Liver (tissue), 8 donors: ENCODE measurements at regions not wholly inside any gene's neighbourhood (a gene's known extent, or its start where the extent isn't known, plus 50 kb on each side); places are given as distances from the start of the nearest gene placed in this dataset.
A peak's percentile ranks its signal among the peaks of the same experiment; 100 is the strongest.

Experiments
- DNase-seq: peaks from one replicate; pipeline ENCODE4 v3.0.0-alpha.2; 2017; ENCODE audit warnings: low spot score
- H3K27ac ChIP-seq, 2 donors: one replicate each; pipeline ENCODE4 v1.7.0; 2013; ENCODE audit warnings: inconsistent platforms in 2 of 2, low read length in 2 of 2, control low read depth in 1 of 2, low read depth in 1 of 2, mild to moderate bottlenecking in 1 of 2
- H3K27me3 ChIP-seq, 4 donors: one replicate each; pipeline versions ENCODE4 v1.6.1 to v1.7.0; 2013; ENCODE audit warnings: low read length in 3 of 4, inconsistent platforms in 1 of 4, mild to moderate bottlenecking in 1 of 4, moderate library complexity in 1 of 4; ENCODE audit not compliant: control insufficient read depth in 4 of 4, insufficient read depth in 4 of 4
- H3K36me3 ChIP-seq, 4 donors: one replicate each; pipeline versions ENCODE4 v1.6.1 to v1.7.0; 2013; ENCODE audit warnings: low read length in 3 of 4, mild to moderate bottlenecking in 3 of 4, low read depth in 1 of 4, moderate library complexity in 1 of 4; ENCODE audit not compliant: control insufficient read depth in 4 of 4, insufficient read depth in 3 of 4
- H3K4me1 ChIP-seq, 4 donors: one replicate each; pipeline versions ENCODE4 v1.6.1 to v1.7.0; 2013; ENCODE audit warnings: low read length in 3 of 4, mild to moderate bottlenecking in 3 of 4, moderate library complexity in 1 of 4; ENCODE audit not compliant: control insufficient read depth in 4 of 4, insufficient read depth in 4 of 4
- H3K4me3 ChIP-seq, 3 donors: one replicate each; pipeline versions ENCODE4 v1.6.1 to v1.7.0; 2013; ENCODE audit warnings: low read length in 3 of 3, control low read depth in 1 of 3, low read depth in 1 of 3, mild to moderate bottlenecking in 1 of 3
- H3K9ac ChIP-seq, 2 donors: one replicate each; pipeline ENCODE4 v1.7.0; 2013; ENCODE audit warnings: low read length in 2 of 2, mild to moderate bottlenecking in 2 of 2, moderate library complexity in 2 of 2, control low read depth in 1 of 2, low read depth in 1 of 2
- H3K9me3 ChIP-seq, 4 donors: one replicate each; pipeline versions ENCODE4 v1.6.1 to v1.7.0; 2013; ENCODE audit warnings: low read length in 3 of 4; ENCODE audit not compliant: control insufficient read depth in 4 of 4
- EGR1 ChIP-seq, 2 donors: IDR thresholded peaks; 2 replicates each; pipeline ENCODE4 v1.6.1; 2016 to 2018; ENCODE audit warnings: antibody characterized with exemption in 2 of 2, low read depth in 2 of 2
- FOXA1 ChIP-seq: IDR thresholded peaks from 2 replicates; pipeline ENCODE4 v1.6.1; 2016; ENCODE audit warnings: antibody characterized with exemption
- FOXA2 ChIP-seq: IDR thresholded peaks from 2 replicates; pipeline ENCODE4 v1.6.1; 2016; ENCODE audit warnings: antibody characterized with exemption
- GABPA ChIP-seq, 2 donors: IDR thresholded peaks in 1 of 2; conservative IDR thresholded peaks in 1 of 2; 2 replicates each; pipeline ENCODE4 v1.6.1; 2016; ENCODE audit warnings: antibody characterized with exemption in 2 of 2, mild to moderate bottlenecking in 1 of 2, moderate library complexity in 1 of 2
- HNF4A ChIP-seq, 2 donors: conservative IDR thresholded peaks; 2 replicates each; pipeline ENCODE4 v1.6.1; 2016; ENCODE audit warnings: antibody characterized with exemption in 2 of 2, mild to moderate bottlenecking in 2 of 2
- HNF4G ChIP-seq: IDR thresholded peaks from 2 replicates; pipeline ENCODE4 v1.6.1; 2016; ENCODE audit warnings: antibody characterized with exemption
- JUND ChIP-seq, 2 donors: IDR thresholded peaks; 2 replicates each; pipeline ENCODE4 v1.6.1; 2016; ENCODE audit warnings: antibody characterized with exemption in 2 of 2
- NR2F2 ChIP-seq: IDR thresholded peaks from 2 replicates; pipeline ENCODE4 v1.6.1; 2016; ENCODE audit warnings: antibody characterized with exemption
- RAD21 ChIP-seq, 2 donors: IDR thresholded peaks; 2 replicates each; pipeline ENCODE4 v1.6.1; 2016; ENCODE audit warnings: antibody characterized with exemption in 2 of 2, mild to moderate bottlenecking in 2 of 2
- RXRA ChIP-seq, 2 donors: IDR thresholded peaks; 2 replicates each; pipeline ENCODE4 v1.6.1; 2017 to 2018; ENCODE audit warnings: antibody characterized with exemption in 2 of 2, mild to moderate bottlenecking in 1 of 2
- SP1 ChIP-seq: IDR thresholded peaks from 2 replicates; pipeline ENCODE4 v1.6.1; 2018; ENCODE audit warnings: antibody characterized with exemption, mild to moderate bottlenecking
- TAF1 ChIP-seq: conservative IDR thresholded peaks from 2 replicates; pipeline ENCODE4 v1.6.1; 2016; ENCODE audit warnings: antibody characterized with exemption, mild to moderate bottlenecking
- YY1 ChIP-seq: IDR thresholded peaks from 2 replicates; pipeline ENCODE4 v1.6.1; 2016; ENCODE audit warnings: antibody characterized with exemption, mild to moderate bottlenecking
- WGBS: extraction: QIAGEN DNeasy Blood & Tissue Kit; methylation state at CpG from one replicate; pipeline ENCODE4 v1.1.7; 2013; 5-methylcytosine and 5-hydroxymethylcytosine counted together
- TF ChIP-seq, protein P1 (sequence below): IDR thresholded peaks from 2 replicates; pipeline ENCODE4 v1.6.1; 2016; ENCODE audit warnings: antibody characterized with exemption
- TF ChIP-seq, protein P2 (sequence below): IDR thresholded peaks from 2 replicates; pipeline ENCODE4 v1.6.1; 2016; ENCODE audit warnings: antibody characterized with exemption
- TF ChIP-seq, protein P3 (sequence below): IDR thresholded peaks from 2 replicates; pipeline ENCODE4 v1.6.1; 2016; ENCODE audit warnings: antibody characterized with exemption
- TF ChIP-seq, protein P4 (sequence below): IDR thresholded peaks from 2 replicates; pipeline ENCODE4 v1.6.1; 2016; ENCODE audit warnings: antibody characterized with exemption, mild to moderate bottlenecking
- TF ChIP-seq, protein P5 (sequence below): fragments of 150-350 bp; IDR thresholded peaks from 2 replicates; pipeline ENCODE4 v1.5.1; 2017; ENCODE audit warnings: improper control_type of control experiment, low read depth, low read length; ENCODE audit not compliant: missing input control
- donor health status: healthy.
- donor health status: healthy.
- donor health status: healthy.
- donor health status: healthy.
- donor health status: healthy.

DNA sequence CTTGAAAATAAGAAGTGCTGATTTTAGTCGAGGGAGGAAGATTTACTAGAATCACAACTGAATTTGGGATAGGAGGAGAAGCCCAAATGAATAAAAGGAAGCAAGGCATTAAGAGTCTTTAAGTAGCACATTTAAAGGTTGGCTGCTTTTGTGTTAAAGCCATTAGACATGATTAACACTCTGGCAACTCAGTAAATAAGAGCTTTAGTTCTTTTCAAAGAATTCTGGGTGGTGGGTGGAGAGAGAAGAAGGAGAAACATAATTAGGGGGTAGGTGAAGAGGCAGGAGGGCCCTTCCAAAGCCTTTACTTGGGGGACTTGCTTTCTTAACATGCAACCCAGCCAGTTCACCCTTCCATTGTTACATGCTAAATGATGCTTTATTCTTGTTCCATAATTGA lies 284.6 kb upstream of the SEL1L start:
- no peak for DNase-seq
- TF ChIP-seq FOXA1 = no peak
- no peak overlapping the region for H3K4me3 ChIP-seq
- H3K9ac ChIP-seq = no peak overlapping the region
- no peaks in the 10 kb centered on the region for H3K4me1 ChIP-seq
- H3K36me3 ChIP-seq = no peaks in the 10 kb centered on the region
- 81% methylated on average over 1 of the region's 1 CpG for WGBS
- H3K27me3 ChIP-seq = no peaks in the 10 kb centered on the region
- no peaks in the 10 kb centered on the region for H3K9me3 ChIP-seq
- no peak overlapping the region for H3K27ac ChIP-seq

DNA sequence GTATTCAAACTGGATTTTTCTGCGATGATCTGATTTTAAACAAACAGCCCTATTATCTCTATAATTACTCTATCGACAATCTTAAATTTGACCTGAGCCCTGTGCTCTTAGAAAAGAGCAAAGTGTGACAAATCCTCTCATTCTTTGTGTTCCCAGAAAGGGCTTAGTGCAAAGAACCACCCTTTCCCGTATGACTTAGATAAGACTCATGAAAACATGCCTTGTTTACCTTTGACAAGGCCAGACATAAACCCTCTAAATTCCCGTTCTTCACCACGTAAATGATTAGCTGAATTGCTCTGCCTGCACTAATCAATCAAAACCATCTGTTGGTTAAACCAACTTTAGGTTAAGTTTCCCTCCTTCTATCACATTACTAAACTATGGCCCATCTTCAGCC lies 285.7 kb upstream of the SEL1L start:
- no peak overlapping the region for H3K27ac ChIP-seq
- TF ChIP-seq RXRA (IDR thresholded peaks at IDR 0.05) (peak; percentile 27 to 80), SP1 (peak; percentile 73), YY1 (peak; percentile 57), FOXA2 (peak; percentile 96), RAD21 (IDR thresholded peaks at IDR 0.05) (peak; percentile 21), TAF1 (no peak), GABPA (IDR thresholded peaks at IDR 0.05 in 1 of 2, conservative IDR thresholded peaks at IDR 0.05 in 1 of 2) (no peak), FOXA1 (peak; percentile 93), JUND (IDR thresholded peaks at IDR 0.05) (peak in 1 of 2 donors; percentile 47), HNF4A (conservative IDR thresholded peaks at IDR 0.05) (peak; percentile 52 to 83), HNF4G (no peak), EGR1 (IDR thresholded peaks at IDR 0.05; ENCODE audit: low read depth in 2 of 2) (no peak), NR2F2 (no peak)
- TF ChIP-seq, protein P1, sequence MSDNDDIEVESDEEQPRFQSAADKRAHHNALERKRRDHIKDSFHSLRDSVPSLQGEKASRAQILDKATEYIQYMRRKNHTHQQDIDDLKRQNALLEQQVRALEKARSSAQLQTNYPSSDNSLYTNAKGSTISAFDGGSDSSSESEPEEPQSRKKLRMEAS = peak; percentile 71
- TF ChIP-seq, protein P2, sequence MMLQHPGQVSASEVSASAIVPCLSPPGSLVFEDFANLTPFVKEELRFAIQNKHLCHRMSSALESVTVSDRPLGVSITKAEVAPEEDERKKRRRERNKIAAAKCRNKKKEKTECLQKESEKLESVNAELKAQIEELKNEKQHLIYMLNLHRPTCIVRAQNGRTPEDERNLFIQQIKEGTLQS = no peak
- TF ChIP-seq, protein P3, sequence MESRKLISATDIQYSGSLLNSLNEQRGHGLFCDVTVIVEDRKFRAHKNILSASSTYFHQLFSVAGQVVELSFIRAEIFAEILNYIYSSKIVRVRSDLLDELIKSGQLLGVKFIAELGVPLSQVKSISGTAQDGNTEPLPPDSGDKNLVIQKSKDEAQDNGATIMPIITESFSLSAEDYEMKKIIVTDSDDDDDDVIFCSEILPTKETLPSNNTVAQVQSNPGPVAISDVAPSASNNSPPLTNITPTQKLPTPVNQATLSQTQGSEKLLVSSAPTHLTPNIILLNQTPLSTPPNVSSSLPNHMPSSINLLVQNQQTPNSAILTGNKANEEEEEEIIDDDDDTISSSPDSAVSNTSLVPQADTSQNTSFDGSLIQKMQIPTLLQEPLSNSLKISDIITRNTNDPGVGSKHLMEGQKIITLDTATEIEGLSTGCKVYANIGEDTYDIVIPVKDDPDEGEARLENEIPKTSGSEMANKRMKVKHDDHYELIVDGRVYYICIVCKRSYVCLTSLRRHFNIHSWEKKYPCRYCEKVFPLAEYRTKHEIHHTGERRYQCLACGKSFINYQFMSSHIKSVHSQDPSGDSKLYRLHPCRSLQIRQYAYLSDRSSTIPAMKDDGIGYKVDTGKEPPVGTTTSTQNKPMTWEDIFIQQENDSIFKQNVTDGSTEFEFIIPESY = peak; percentile 39
- TF ChIP-seq, protein P4, sequence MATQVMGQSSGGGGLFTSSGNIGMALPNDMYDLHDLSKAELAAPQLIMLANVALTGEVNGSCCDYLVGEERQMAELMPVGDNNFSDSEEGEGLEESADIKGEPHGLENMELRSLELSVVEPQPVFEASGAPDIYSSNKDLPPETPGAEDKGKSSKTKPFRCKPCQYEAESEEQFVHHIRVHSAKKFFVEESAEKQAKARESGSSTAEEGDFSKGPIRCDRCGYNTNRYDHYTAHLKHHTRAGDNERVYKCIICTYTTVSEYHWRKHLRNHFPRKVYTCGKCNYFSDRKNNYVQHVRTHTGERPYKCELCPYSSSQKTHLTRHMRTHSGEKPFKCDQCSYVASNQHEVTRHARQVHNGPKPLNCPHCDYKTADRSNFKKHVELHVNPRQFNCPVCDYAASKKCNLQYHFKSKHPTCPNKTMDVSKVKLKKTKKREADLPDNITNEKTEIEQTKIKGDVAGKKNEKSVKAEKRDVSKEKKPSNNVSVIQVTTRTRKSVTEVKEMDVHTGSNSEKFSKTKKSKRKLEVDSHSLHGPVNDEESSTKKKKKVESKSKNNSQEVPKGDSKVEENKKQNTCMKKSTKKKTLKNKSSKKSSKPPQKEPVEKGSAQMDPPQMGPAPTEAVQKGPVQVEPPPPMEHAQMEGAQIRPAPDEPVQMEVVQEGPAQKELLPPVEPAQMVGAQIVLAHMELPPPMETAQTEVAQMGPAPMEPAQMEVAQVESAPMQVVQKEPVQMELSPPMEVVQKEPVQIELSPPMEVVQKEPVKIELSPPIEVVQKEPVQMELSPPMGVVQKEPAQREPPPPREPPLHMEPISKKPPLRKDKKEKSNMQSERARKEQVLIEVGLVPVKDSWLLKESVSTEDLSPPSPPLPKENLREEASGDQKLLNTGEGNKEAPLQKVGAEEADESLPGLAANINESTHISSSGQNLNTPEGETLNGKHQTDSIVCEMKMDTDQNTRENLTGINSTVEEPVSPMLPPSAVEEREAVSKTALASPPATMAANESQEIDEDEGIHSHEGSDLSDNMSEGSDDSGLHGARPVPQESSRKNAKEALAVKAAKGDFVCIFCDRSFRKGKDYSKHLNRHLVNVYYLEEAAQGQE = peak; percentile 58
- TF ChIP-seq, protein P5, sequence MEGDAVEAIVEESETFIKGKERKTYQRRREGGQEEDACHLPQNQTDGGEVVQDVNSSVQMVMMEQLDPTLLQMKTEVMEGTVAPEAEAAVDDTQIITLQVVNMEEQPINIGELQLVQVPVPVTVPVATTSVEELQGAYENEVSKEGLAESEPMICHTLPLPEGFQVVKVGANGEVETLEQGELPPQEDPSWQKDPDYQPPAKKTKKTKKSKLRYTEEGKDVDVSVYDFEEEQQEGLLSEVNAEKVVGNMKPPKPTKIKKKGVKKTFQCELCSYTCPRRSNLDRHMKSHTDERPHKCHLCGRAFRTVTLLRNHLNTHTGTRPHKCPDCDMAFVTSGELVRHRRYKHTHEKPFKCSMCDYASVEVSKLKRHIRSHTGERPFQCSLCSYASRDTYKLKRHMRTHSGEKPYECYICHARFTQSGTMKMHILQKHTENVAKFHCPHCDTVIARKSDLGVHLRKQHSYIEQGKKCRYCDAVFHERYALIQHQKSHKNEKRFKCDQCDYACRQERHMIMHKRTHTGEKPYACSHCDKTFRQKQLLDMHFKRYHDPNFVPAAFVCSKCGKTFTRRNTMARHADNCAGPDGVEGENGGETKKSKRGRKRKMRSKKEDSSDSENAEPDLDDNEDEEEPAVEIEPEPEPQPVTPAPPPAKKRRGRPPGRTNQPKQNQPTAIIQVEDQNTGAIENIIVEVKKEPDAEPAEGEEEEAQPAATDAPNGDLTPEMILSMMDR = no peak
- WGBS = 14% methylated on average over 5 of the region's 5 CpGs
- H3K27me3 ChIP-seq = no peaks in the 10 kb centered on the region
- DNase-seq = no peak
- no peaks in the 10 kb centered on the region for H3K9me3 ChIP-seq
- peak overlapping the region in 1 of 2 donors; percentile 53 for H3K9ac ChIP-seq
- no peaks in the 10 kb centered on the region for H3K36me3 ChIP-seq
- no peak overlapping the region for H3K4me3 ChIP-seq
- no peaks in the 10 kb centered on the region for H3K4me1 ChIP-seq
